Keratinocyte (primary cell): ENCODE measurements at regions not wholly inside any gene's neighbourhood (a gene's known extent, or its start where the extent isn't known, plus 50 kb on each side); places are given as distances from the start of the nearest gene placed in this dataset.

Experiments
- DNase-seq: peaks from one replicate; pipeline ENCODE4 v3.0.0-alpha.2; 2011; ENCODE audit warnings: low read depth, missing footprints, low spot score
- FAIRE-seq: peaks from 2 replicates; lab custom pipeline; 2011; peaks lifted over from hg19 to GRCh38; lab: Jason Lieb, UNC
- H2AFZ ChIP-seq: 2 replicates; pipeline ENCODE4 v1.6.0; 2012; ENCODE audit warnings: low read length, control low read depth, inconsistent platforms; ENCODE audit not compliant: control insufficient read depth
- H3K27ac ChIP-seq: 2 replicates; pipeline ENCODE4 v1.5.1; 2011; ENCODE audit warnings: low read length; ENCODE audit not compliant: control insufficient read depth, insufficient read depth
- H3K27me3 ChIP-seq: 3 replicates; pipeline ENCODE4 v1.6.0; 2011; ENCODE audit warnings: low read length; ENCODE audit not compliant: control insufficient read depth, insufficient read depth; ENCODE audit errors: extremely low read depth
- H3K36me3 ChIP-seq, 2 experiments: 2 replicates in 1 of 2; 3 replicates in 1 of 2; pipeline ENCODE4 v1.5.1; 2011; ENCODE audit warnings: low read length in 2 of 2, mild to moderate bottlenecking in 1 of 2; ENCODE audit not compliant: control insufficient read depth in 2 of 2, insufficient read depth in 2 of 2; ENCODE audit errors: extremely low read depth in 1 of 2
- H3K4me1 ChIP-seq: 3 replicates; pipeline ENCODE4 v1.5.1; 2011; ENCODE audit warnings: low read length; ENCODE audit not compliant: control insufficient read depth, insufficient read depth; ENCODE audit errors: extremely low read depth
- H3K4me2 ChIP-seq: 3 replicates; pipeline ENCODE4 v1.6.0; 2011; ENCODE audit warnings: low read depth, low read length; ENCODE audit not compliant: control insufficient read depth, insufficient read depth; ENCODE audit errors: extremely low read depth
- H3K4me3 ChIP-seq, 3 experiments: fragments of 200-600 bp in 1 of 3; sonication (generic) in 1 of 3; 2 replicates in 2 of 3; 3 replicates in 1 of 3; pipeline ENCODE4 v1.5.1; 2011 to 2016; ENCODE audit warnings: low read length in 3 of 3, mild to moderate bottlenecking in 3 of 3, control low read depth in 2 of 3, inconsistent platforms in 1 of 3, low read depth in 1 of 3, mixed read lengths in 1 of 3, mixed run types in 1 of 3, moderate library complexity in 1 of 3; ENCODE audit not compliant: control insufficient read depth in 2 of 3, insufficient read depth in 2 of 3; ENCODE audit errors: extremely low read depth in 1 of 3
- H3K79me2 ChIP-seq: 2 replicates; pipeline ENCODE4 v1.6.0; 2012; ENCODE audit warnings: low read length; ENCODE audit not compliant: control insufficient read depth, insufficient read depth
- H3K9ac ChIP-seq: 3 replicates; pipeline ENCODE4 v1.6.0; 2011; ENCODE audit warnings: low read length; ENCODE audit not compliant: control insufficient read depth, insufficient read depth; ENCODE audit errors: extremely low read depth
- H3K9me1 ChIP-seq: 3 replicates; pipeline ENCODE4 v1.6.0; 2011; ENCODE audit warnings: low read length; ENCODE audit not compliant: control insufficient read depth, insufficient read depth; ENCODE audit errors: extremely low read depth
- H3K9me3 ChIP-seq: 2 replicates; pipeline ENCODE4 v1.5.1; 2012; ENCODE audit warnings: low read depth, low read length; ENCODE audit not compliant: control insufficient read depth
- H4K20me1 ChIP-seq: 3 replicates; pipeline ENCODE4 v1.6.0; 2011; ENCODE audit warnings: low read length; ENCODE audit not compliant: control insufficient read depth, insufficient read depth; ENCODE audit errors: extremely low read depth
- EZH2 ChIP-seq: IDR thresholded peaks from one replicate; pipeline ENCODE4 v1.6.1; 2012; ENCODE audit warnings: inconsistent platforms, mild to moderate bottlenecking, low read length, moderate library complexity
- dilution Hi-C: fragments of 300-500 bp; cut with MboI; formaldehyde crosslinking; loops from one replicate; pipeline ENCODE4 v1.7.0; 2020; ENCODE audit warnings: low sequenced_read_pairs; ENCODE audit not compliant: extremely low pct_ligation_motif_present
- TF ChIP-seq, protein P1 (sequence below), 3 experiments: IDR thresholded peaks in 1 of 3; conservative IDR thresholded peaks in 1 of 3; optimal IDR thresholded peaks in 1 of 3; 2 replicates in 2 of 3; 3 replicates in 1 of 3; pipeline versions ENCODE3 to v1.5.1; 2011; ENCODE audit warnings: low read length in 3 of 3, mild to moderate bottlenecking in 3 of 3, moderate library complexity in 2 of 3, control low read depth in 1 of 3, inconsistent platforms in 1 of 3; ENCODE audit not compliant: insufficient read depth in 2 of 3; ENCODE audit errors: extremely low read depth in 1 of 3

DNA sequence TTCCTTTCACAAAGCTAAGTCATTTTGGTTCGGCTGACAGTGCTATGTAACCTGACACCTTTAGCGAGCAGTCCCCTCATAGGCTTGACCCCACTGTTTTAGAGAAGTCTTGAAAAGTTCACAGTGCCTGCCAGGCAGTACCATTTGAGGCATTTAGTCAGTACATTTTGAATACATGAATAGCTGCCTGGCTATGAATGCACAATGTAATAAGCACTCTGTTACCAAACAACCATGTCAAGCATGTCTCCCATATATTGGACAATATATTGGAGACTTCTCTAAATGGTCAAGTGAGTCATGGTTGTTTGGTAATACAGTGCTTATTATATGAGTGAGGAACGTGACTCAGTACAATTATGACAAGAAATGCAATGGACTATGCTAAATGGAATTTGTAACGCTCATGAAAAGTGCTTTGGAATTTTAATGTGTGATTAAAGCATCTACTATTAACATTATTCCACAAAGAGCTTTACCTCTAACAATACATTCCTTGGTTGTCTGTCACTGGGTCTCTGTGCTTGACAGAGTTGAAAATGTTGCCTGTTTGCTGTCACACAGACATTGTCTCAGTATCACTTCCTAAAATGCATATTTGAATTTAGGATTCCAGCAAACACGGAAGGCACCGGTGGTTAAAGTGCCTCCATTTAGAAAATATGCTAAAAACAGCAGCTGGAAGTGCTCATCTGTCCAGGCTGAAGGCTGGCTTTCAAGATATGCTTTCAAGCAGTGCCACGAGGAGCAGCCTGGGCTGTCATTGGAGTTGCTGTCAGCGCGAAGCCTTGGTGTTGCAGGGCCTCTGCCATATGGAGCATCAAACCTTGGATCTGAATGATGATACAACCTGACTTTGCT, 458.6 kb downstream of the FBXO15 start:
- Histone ChIP-seq H3K36me3 (no peaks in the 10 kb centered on the region), H3K4me2 (peak overlapping the region; percentile 17), H3K4me3 (no peak overlapping the region), H3K27ac (peak overlapping the region; percentile 39), H3K9ac (no peak overlapping the region), H4K20me1 (no peaks in the 10 kb centered on the region), H3K9me3 (no peaks in the 10 kb centered on the region), H3K27me3 (no peaks in the 10 kb centered on the region), H3K9me1 (no peaks in the 10 kb centered on the region), H3K4me1 (peaks cover 28% of the 10 kb centered on the region), H2AFZ (no peak overlapping the region), H3K79me2 (no peaks in the 10 kb centered on the region)
- TF ChIP-seq, protein P1, sequence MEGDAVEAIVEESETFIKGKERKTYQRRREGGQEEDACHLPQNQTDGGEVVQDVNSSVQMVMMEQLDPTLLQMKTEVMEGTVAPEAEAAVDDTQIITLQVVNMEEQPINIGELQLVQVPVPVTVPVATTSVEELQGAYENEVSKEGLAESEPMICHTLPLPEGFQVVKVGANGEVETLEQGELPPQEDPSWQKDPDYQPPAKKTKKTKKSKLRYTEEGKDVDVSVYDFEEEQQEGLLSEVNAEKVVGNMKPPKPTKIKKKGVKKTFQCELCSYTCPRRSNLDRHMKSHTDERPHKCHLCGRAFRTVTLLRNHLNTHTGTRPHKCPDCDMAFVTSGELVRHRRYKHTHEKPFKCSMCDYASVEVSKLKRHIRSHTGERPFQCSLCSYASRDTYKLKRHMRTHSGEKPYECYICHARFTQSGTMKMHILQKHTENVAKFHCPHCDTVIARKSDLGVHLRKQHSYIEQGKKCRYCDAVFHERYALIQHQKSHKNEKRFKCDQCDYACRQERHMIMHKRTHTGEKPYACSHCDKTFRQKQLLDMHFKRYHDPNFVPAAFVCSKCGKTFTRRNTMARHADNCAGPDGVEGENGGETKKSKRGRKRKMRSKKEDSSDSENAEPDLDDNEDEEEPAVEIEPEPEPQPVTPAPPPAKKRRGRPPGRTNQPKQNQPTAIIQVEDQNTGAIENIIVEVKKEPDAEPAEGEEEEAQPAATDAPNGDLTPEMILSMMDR (optimal IDR thresholded peaks at IDR 0.05 in 1 of 3, IDR thresholded peaks at IDR 0.05 in 1 of 3, conservative IDR thresholded peaks at IDR 0.05 in 1 of 3; ENCODE audit: extremely low read depth in 1 of 3, insufficient read depth in 2 of 3, low read length in 3 of 3): no peak
- no peak for TF ChIP-seq EZH2
- dilution Hi-C loops: no loop called here
- peak; percentile 80 for FAIRE-seq
- no peak for DNase-seq

DNA sequence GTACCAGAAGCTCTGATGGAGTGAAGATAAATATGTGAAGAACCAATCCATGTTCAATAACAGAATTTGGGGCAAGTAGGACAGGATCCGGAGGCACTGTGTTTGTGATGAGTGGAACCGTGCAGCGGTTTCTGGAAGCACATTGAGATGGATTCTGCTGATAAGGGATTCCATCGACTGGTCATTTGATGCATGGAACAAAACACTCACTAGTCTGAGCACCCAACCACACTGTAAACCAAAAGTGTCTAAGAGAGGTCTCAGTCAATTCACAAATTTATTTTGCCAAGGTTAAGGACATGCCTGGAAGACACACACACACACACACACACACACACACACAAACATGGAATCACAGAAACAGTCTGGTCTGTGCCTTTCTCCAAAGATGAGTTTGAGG, 459.5 kb downstream of the FBXO15 start:
- no peaks in the 10 kb centered on the region for H4K20me1 ChIP-seq

More for the DNA sequence above, 459.5 kb downstream of the FBXO15 start:
- no peaks in the 10 kb centered on the region for H3K9me1 ChIP-seq
- no peak overlapping the region for H3K27ac ChIP-seq
- H3K4me3 ChIP-seq: no peak overlapping the region
- dilution Hi-C loops: no loop called here
- peaks cover 37% of the 10 kb centered on the region for H3K4me1 ChIP-seq
- no peaks in the 10 kb centered on the region for H3K36me3 ChIP-seq
- H3K9me3 ChIP-seq: no peaks in the 10 kb centered on the region
- no peak overlapping the region for H2AFZ ChIP-seq
- H3K4me2 ChIP-seq: no peak overlapping the region
- no peak for DNase-seq
- H3K79me2 ChIP-seq: no peaks in the 10 kb centered on the region
- H3K27me3 ChIP-seq: no peaks in the 10 kb centered on the region
- H3K9ac ChIP-seq: no peak overlapping the region
- FAIRE-seq: no peak
- TF ChIP-seq, protein P1 (optimal IDR thresholded peaks at IDR 0.05 in 1 of 3, IDR thresholded peaks at IDR 0.05 in 1 of 3, conservative IDR thresholded peaks at IDR 0.05 in 1 of 3; ENCODE audit: extremely low read depth in 1 of 3, insufficient read depth in 2 of 3, low read length in 3 of 3): no peak
- no peak for TF ChIP-seq EZH2
